Endothelial cell of hepatic sinusoid (primary cell): ENCODE measurements at regions not wholly inside any gene's neighbourhood (a gene's known extent, or its start where the extent isn't known, plus 50 kb on each side); places are given as distances from the start of the nearest gene placed in this dataset.

ENCODE experiments used
- in situ Hi-C: cut with HindIII; loops from 2 replicates; pipeline ENCODE4 v1.10.0; 2017; ENCODE audit warnings: low sequenced_read_pairs

DNA sequence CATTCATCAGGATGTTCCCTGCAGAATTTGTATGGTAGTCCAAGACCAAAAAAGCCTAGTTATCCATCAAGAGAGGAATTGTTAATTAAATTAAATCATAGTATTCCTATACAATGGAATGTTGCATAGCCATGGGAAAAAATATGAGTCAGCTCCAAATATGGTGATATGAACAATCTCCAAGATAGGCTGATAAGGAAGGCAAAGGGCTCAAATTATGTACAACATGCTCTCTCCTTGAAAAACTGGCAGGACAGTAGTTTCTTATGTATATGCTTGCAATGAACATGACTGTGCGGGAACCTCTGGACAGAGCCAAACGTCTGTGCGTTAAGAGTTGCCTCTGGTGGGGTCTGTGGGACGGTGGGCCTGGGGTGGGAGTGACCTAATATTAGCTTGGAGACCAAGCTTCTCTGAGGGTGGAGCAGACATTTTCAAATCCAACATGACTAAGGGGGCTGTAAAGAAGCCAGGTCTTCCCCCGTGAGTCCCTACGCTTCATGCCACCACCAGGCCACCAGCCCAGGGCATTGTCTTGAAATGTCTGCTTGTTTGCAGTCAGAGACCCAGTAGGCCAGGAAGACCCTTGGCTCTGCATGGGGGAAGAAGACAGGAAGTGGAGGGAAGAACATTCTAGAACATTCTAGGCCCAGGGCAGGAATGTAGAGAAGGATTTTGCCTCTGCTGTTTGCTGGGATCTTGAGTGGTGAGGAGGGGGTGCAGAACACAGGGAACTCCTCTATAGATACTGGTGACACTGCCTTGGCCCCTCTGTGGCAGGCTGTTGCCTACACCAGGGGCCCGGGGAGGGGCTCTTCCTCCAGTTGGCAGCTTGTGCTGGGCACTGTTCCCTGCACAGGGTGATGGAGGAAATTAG lies 244.0 kb upstream of the HS6ST1 start:
- in situ Hi-C loops: no loop called here

DNA sequence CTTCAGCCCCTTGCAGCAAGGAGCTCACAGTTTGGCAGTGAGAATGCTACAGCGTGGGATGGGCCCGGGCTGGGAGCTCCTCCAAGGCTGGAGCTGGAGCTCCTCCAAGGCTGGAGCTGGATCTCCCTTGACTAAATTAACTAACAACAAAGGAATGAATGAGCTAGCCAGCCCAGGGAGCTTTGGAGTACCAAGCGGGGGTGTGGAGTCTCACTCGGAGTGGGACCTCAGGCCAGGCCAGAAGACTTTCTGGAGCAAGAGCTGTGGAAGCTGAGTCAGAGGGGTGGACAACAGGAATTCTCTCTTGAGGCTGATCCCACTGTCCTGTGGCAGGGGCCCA lies 244.7 kb upstream of the HS6ST1 start:
- in situ Hi-C loops: no loop called here

DNA sequence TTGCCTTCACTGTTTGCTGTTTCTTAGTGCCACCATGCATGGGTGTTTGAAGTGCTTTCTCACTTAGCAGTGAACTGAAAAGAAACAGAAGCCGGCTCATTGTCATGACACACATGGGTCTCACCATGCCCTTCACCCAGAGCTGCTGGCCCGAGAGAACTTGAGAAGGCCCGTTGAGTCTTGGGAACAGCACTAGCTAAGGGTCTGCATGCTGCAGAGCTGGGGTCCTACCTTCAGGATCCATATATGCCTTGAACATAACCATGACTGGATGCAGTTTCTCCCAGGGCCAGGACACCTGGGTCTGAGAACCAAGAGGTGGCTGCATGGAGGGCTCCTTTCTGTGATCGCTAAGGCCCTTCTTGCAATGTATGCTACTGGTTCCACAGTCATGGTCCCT lies 245.5 kb upstream of the HS6ST1 start:
- in situ Hi-C loops: no loop called here

DNA sequence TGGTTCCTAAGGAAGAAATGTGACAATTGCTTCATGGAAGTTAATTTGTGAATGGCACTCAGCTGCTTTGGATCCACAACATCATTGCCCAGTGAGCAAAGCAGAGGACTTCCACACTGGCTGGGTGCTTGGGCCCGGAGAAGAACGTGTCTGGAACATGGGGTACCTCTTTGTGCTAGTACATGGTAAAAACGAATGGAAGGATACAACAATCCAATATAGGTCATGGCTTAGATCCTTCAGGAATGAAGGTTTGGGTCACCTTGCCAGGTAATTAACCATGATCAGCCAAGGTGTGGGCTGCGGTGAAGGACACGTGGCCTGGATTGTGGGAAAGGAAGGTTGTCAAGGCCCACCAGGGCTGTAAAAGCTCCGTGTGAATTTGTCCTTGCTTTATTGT lies 245.9 kb upstream of the HS6ST1 start:
- in situ Hi-C loops: no loop called here

DNA sequence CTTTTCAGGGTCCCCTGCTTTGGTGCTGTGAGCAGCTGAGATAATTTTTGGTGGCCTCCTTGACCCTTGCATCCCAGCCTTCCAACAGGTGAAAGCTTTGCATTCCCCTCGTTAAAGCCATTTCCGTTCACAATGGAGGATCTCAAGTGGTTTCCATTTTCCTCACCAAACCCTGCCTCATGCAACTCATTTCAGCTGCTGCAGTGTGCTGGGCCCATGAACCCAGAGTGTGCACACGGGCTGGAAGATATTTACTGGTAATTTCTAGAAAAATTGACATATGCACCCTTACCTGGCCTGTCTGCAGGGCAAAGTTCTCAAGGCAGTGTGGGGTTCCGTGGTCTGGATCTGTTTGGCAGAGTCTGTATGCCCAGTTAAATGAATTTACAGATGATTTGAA lies 246.8 kb upstream of the HS6ST1 start:
- in situ Hi-C loops: no loop called here

DNA sequence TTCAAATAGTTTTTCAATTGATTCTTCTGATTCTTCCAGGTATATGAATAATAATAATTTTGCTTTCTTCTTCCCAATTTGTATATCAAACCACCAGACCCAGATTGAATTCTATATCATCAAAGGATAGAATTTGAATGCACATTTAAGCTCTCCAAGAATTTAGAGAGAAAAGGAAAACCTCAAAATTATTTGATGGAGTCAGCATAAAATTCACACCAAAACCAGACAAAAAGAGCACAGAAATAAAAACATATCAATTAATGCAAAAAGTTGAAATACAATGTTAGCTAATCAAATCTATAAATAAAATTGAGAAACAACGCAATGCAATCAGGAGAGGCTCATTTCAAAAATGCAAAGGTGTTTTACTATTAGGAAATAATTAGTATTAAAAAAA lies 248.0 kb upstream of the HS6ST1 start:
- in situ Hi-C loops: no loop called here

DNA sequence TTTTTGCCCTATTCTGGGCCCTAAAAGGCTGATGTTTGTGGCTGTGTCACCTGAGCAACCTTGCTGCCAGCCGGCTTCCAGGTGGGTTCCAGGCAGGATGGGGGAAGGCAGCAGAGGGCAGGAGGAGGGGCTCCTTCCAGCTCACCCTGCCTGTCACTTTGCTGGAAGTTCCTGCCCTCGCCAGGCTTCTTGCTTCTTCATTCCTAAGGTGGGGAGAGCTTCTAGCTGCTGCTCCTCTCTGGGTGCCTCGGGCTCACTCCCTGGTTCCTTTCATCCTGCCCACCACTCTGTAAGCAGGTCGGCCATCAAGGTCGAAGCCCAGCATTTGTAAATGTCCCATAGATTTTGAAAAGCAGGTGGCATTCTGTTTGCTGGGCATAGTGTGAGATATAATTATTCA lies 249.4 kb upstream of the HS6ST1 start:
- in situ Hi-C loops: no loop called here

DNA sequence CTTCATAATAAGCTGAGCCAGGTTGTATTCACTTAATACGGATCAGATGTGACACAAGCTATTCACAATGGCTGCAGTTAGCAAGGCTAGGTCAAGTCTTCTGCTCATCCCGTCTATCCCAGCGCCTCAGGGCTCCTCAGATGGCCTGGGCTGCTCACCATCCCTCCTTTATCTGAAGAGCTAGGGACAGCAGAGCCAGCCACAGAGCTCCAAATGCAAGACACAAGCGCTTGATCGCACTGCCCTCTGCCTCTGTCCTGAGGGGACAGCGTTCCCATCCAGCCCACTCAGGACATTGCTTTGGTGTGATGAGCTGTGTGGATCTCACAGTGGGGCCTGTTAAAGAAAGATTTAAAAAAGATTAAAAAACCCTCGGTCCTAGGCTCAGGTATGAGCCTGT lies 254.4 kb upstream of the HS6ST1 start:
- in situ Hi-C loops: no loop called here

DNA sequence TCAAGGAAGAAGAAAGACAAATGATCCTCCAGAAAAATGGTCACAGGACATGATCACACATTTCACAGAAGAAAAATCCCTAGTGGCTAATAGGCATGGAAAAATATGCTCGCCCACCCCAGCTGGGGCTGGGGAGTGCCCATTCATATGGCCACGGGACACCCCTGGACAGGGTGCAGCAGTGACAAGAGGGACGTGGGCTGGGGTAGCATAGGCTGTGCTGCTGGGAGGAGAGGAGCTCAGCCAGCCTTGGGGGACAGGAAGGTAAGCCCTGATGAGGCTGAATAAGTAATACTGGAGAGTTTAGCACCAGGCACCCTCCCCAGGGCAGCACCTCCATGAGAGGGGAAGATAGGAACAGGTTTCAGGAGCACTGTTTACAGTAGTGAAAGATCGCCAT lies 254.9 kb upstream of the HS6ST1 start:
- in situ Hi-C loops: no loop called here

DNA sequence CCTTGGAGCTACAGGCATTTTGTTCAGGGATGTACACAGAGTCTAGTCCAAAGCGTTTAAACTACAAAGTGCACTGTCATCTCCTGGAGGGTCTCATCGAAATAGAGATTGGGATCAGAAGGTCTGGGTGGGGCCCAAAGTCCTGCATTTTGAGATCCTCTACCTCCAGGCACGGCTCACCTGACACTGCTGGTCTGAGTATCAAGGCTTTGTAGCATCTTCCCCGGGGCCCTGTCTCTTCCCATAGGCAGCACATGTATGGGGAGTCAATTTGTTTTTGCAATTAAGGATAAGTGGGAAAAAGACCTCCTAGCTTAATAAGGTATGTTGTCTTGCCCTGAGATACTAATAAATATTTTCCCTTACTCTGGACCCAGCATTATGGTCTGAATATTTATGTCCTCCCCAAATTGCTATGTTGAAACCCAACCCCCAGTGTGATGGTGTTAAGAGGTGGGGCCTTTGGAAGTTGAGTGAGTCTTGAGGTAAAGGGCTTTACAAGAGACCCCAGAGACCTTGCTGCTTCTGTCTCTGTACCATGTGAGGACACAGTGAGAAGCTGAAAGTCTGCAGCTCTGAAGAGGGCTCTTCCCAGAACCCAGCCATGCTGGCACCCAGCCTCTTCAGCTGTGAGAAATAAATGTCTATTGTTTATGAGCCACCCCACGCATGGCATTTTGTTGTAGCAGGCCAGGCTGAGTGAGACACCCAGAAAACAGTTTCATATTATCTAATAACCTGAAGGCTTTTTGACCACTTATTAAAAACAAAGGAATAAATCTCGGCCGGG lies 258.7 kb upstream of the HS6ST1 start:
- in situ Hi-C loops: no loop called here

DNA sequence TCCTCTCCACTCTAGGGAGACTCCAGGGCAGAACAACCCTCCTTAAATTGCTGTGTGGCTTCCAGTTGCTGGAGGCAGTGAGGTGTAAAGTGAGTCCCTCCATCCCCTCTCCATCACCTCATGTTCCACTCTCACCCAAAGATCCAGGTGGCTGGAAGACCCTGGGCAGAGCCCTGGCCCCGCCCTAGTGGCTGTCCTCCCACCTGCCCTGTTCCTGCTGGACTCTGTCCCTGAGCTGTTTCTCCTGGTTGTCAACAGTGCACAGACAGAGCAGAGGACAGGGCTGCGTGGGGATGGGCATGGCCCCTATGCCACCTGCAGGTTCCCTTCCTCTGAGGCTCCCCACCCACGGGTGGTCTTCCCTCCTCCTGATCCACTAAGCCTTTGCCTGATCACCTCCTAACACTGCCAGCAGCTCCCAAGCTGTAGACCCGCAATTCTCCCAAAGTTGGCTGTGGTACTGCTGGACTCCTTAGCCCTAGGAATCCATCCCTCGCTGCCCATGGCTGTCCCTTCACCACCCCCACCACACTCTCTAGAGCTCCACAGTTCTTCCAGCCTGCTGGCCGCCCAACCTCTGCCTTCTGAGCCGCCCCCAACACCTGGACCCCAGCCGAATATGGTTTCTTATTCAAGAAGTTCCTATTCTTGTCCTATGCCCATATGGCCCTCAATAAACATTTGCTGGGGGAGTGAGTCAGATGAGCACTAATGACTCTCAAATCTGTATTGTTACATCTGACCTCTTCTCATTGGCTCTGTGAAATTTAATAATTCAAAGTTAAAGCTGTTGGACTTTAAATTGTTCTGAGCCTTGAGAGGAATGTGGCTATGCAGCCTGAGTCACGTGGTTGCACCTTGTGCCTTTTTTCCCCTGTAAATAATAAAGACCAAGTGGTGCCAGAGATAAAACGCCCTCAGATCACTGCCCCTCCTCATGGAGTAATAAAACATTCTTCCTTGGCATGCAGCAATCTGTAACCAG lies 260.0 kb upstream of the HS6ST1 start:
- in situ Hi-C loops: no loop called here

DNA sequence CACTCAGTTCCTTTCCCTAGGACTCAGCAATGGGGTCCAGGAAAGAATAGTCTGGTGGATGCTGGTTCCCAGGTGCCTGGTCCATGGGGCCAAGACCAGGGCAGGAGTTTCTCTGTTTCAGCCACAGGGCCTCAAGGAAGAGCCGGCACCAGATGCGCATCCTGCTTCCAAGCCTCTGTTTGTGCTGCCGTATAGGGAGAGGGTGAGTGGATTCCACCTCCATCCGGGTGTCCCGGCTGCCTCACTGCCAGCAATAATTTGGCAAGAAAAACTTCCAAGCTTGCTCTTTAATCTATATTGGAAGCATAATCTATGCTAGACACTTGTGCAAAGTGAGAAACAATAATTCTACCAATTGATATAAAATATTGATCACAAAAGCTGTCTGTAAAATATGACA lies 261.2 kb upstream of the HS6ST1 start:
- in situ Hi-C loops: no loop called here

DNA sequence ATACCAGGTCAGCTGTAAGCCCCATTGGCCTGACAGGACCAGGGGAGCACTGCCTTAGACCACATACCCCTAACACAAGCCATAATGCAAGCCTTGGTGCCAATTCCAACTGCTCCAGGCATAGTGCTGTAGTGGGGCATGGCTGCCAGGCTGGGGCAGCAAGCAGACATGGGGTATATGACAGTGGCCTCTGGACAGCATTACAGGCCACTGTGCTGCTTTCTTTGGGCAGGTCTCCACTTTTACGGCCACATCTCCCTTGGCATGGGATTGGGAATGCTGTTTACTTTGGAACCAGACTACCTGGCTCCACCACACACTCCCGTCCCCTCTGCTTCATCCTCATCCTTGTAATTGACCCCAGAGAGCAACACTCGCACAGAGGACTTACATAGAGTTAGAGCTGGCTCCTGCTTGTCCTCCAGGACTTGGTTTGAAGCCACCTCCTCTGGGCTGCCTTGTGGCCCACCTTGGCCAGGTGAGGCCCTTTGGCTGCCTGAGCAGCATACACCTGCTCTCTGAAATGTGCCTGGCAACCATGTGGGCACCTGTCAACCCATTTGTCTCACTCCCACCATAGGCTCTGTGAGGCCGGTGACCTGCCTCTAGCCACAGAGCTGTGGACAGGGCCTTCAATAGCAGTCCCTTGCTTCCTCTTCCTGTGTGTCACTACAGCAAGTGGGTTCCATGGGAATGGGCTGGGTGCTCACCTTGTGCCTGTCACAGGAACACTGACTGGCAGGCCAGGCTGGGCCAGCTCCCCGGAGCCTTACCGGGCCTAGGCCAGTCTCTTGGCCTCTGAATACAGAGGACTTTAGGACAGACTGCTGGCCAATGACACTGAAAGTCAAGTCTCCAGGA lies 262.6 kb upstream of the HS6ST1 start:
- in situ Hi-C loops: no loop called here

DNA sequence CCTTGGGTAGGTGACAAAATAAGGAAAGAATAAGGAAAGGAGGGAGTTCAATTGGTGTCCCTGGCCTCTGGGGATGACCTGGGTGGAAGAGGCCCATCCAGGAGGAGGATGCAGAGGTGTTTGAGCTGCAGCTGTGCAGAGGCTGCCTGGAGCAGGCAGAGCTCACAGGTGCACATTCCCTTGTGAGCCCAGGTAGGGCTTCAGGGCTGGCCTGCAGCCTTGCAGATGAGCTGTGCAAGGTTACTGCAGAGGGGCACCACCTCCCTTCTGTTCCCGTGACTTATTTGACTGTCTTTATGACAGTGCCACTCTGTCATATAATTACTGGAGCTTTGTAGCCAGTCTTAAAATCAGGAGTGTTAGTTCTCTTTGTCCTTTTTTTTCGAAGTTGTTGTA lies 263.2 kb upstream of the HS6ST1 start:
- in situ Hi-C loops: no loop called here

DNA sequence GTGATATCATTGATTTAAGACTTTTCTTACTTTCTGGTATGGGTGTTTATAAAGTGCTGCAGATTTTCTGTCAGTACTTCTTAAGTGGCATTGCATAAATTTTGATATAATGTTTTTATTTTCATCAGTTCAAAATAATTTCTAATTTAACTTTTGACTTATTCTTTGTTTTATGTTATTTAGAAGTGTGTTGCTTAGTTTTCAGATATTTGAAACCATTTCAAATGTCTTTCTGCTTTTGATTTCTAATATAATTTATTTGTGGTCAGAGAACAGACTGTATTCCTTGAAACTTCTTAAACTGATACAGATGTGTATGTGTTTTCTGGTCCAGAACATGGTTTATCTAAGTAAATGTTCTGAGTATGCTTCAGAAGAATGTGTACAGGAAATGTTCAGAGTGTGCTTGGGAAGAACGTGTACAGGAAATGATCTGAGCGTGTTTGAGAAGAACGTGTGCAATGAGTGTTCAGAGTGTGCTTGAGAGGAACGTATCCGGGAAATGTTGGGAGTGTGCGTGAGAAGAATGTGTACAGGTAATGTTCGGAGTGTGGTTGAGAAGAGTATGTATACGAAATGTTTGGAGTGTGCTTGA lies 265.7 kb upstream of the HS6ST1 start:
- in situ Hi-C loops: no loop called here

DNA sequence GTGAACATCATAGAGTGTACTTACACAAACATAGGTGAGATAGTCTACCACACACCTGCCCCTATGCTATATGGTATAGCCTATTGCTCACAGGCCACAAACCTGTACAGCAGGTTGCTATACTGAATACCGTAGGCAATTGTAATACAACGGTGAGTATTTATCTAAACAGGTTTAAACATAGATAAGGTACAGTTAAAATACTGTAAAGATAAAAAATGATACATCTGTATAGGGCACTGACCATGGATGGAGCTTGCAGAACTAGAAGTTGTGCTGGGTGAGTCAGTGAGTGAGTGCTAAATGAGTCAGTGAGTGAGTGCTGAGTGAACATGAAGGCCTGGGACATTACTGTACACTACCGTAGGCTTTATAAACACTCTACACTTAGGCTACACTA lies 267.0 kb upstream of the HS6ST1 start:
- in situ Hi-C loops: no loop called here

DNA sequence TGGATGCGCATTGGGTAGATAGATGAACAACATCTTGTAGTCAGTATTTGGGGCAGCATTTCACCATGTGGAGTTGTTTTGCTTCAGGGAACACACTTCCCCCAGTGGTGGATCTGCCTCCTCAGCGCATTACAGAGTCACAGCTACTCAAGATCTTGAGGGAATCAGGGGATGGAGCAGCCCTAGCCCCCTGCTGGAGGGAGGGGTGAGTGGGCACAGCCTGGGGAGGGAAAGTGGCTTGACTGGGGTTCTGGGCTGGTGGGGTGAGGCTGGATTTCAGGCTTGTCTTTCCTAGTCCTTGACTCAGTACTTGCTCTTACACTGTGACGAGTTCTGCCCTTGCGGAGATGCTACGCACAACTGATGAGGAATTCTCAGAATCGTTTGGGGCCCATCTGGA lies 271.0 kb upstream of the HS6ST1 start:
- in situ Hi-C loops: no loop called here

DNA sequence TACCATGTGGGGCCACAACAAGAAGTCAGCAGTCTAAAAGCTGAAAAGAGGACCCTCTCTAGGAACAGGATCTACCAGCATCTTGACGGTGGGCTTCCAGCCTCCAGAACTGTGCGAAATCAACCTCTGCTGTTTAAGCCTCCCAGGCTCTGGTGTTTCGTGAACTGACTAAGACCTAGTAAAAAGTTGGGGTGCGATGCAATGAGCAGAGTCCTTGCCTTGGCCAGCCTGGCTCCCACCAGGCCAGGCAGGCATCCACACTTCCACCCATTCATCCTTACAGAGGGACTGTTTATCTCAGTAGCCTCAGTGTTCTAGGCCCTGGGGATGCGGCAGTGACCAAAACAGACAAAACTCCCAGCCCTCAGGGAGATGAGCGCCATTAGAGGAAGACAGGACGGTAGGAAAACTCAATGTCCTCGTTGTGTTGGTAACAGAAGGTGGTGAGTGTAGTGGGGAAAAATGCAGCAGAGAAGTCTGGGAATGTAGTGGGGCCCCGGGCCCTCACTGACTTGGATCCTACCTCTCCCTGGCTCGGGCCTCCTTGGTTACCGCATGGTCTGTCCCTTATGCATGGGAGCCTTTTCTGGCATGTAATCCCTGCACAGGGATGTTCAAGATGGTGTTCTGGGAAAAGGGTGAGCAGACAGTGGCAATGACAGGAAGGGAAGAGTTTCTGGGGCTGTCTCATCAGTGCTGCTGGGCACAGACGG lies 271.8 kb upstream of the HS6ST1 start:
- in situ Hi-C loops: no loop called here
